IMR-90 (cell line): ENCODE measurements at regions not wholly inside any gene's neighbourhood (a gene's known extent, or its start where the extent isn't known, plus 50 kb on each side); places are given as distances from the start of the nearest gene placed in this dataset.
A peak's percentile ranks its signal among the peaks of the same experiment; 100 is the strongest.

Experiments used
- ATAC-seq: fragments of 200-7000 bp; cut with Tn5 transposase; 2 replicates; pipeline ENCODE4 v1.9.1; 2020; ENCODE audit warnings: low read depth, mild to moderate bottlenecking, moderate library complexity
- BruUV-seq: library from RNA; stranded (reverse); fragments of 400-500 nt; replicated peaks from 2 replicates; lab custom pipeline; 2021; lab: Mats Ljungman, UMichigan
- CTCF ChIA-PET: fragments of 300-600 bp; formaldehyde crosslinking; extraction: SDS; loops from one replicate; lab custom pipeline; 2021; ENCODE audit warnings: antibody characterized with exemption; lab: Yijun Ruan, JAX
- POLR2A ChIA-PET: fragments of 300-600 bp; sonication (Branson Sonifier 250); formaldehyde crosslinking; loops from one replicate; lab custom pipeline; 2022; ENCODE audit warnings: antibody characterized with exemption; ENCODE audit not compliant: unreplicated experiment; lab: Charles Lee
- DNase-seq: peaks from one replicate; pipeline ENCODE4 v3.0.0; 2013
- H2AFZ ChIP-seq: replicated peaks from 2 replicates; pipeline ENCODE3; 2013; ENCODE audit warnings: low read length, mild to moderate bottlenecking; ENCODE audit not compliant: poor library complexity
- H2AK5ac ChIP-seq: 2 replicates; pipeline ENCODE4 v1.6.1; 2013; ENCODE audit warnings: low read depth, low read length, inconsistent platforms
- H2AK9ac ChIP-seq: replicated peaks from 2 replicates; pipeline ENCODE3; 2013; ENCODE audit warnings: mild to moderate bottlenecking, low read depth, low read length, moderate library complexity; ENCODE audit not compliant: poor library complexity
- H2BK120ac ChIP-seq: 2 replicates; pipeline ENCODE4 v1.6.1; 2013; ENCODE audit warnings: low read depth, low read length, inconsistent platforms
- H2BK15ac ChIP-seq: 3 replicates; pipeline ENCODE4 v1.6.1; 2013; ENCODE audit warnings: low read depth, low read length, inconsistent platforms
- H2BK20ac ChIP-seq: 2 replicates; pipeline ENCODE4 v1.6.1; 2013; ENCODE audit warnings: low read depth, mild to moderate bottlenecking, inconsistent platforms, low read length, moderate library complexity
- H2BK5ac ChIP-seq: 2 replicates; pipeline ENCODE4 v1.6.1; 2013; ENCODE audit warnings: mild to moderate bottlenecking, low read depth, low read length, inconsistent platforms; ENCODE audit not compliant: poor library complexity, severe bottlenecking
- H3K14ac ChIP-seq: replicated peaks from 2 replicates; pipeline ENCODE4 v1.6.1; 2013; ENCODE audit warnings: low read depth, low read length, inconsistent platforms
- H3K18ac ChIP-seq: 2 replicates; pipeline ENCODE4 v1.6.1; 2013; ENCODE audit warnings: low read depth, low read length, control low read depth
- H3K23ac ChIP-seq: 2 replicates; pipeline ENCODE4 v1.6.1; 2013; ENCODE audit warnings: low read depth, low read length, inconsistent platforms
- H3K27ac ChIP-seq: 2 replicates; pipeline ENCODE4 v1.5.1; 2013; ENCODE audit warnings: mild to moderate bottlenecking, control low read depth, low read length; ENCODE audit not compliant: insufficient read depth
- H3K27me3 ChIP-seq: 2 replicates; pipeline ENCODE4 v1.6.1; 2013; ENCODE audit warnings: low read length; ENCODE audit not compliant: control insufficient read depth, insufficient read depth
- H3K36me3 ChIP-seq: 2 replicates; pipeline ENCODE4 v1.6.1; 2013; ENCODE audit warnings: low read length, mixed read lengths; ENCODE audit not compliant: control insufficient read depth, insufficient read depth
- H3K4ac ChIP-seq: 2 replicates; pipeline ENCODE4 v1.6.1; 2013; ENCODE audit warnings: low read depth, low read length, inconsistent platforms
- H3K4me1 ChIP-seq: 2 replicates; pipeline ENCODE4 v1.6.1; 2013; ENCODE audit warnings: low read length, mixed read lengths; ENCODE audit not compliant: control insufficient read depth, insufficient read depth
- H3K4me2 ChIP-seq: 2 replicates; pipeline ENCODE4 v1.6.1; 2013; ENCODE audit warnings: low read depth, mild to moderate bottlenecking, control low read depth, low read length, moderate library complexity
- H3K4me3 ChIP-seq: 2 replicates; pipeline ENCODE4 v1.5.1; 2013; ENCODE audit warnings: low read depth, mild to moderate bottlenecking, control low read depth, low read length, moderate library complexity; ENCODE audit not compliant: insufficient read depth
- H3K56ac ChIP-seq: 2 replicates; pipeline ENCODE4 v1.6.1; 2013; ENCODE audit warnings: low read length, inconsistent platforms; ENCODE audit not compliant: insufficient read depth; ENCODE audit errors: extremely low read depth
- H3K79me1 ChIP-seq, 2 experiments: 2 replicates each; pipeline ENCODE4 v1.6.1; 2013; ENCODE audit warnings: low read length in 2 of 2, inconsistent platforms in 1 of 2, low read depth in 1 of 2
- H3K9ac ChIP-seq: 2 replicates; pipeline ENCODE4 v1.6.1; 2013; ENCODE audit warnings: low read depth, low read length, control low read depth
- H3K9me1 ChIP-seq: 2 replicates; pipeline ENCODE4 v1.6.1; 2013; ENCODE audit warnings: low read length, inconsistent platforms; ENCODE audit not compliant: insufficient read depth
- H3K9me3 ChIP-seq: 2 replicates; pipeline ENCODE4 v1.6.1; 2013; ENCODE audit warnings: low read length; ENCODE audit not compliant: control insufficient read depth, insufficient read depth
- H4K20me1 ChIP-seq: 2 replicates; pipeline ENCODE4 v1.6.1; 2013; ENCODE audit warnings: low read length, inconsistent platforms; ENCODE audit not compliant: insufficient read depth
- H4K5ac ChIP-seq: 2 replicates; pipeline ENCODE4 v1.6.1; 2013; ENCODE audit warnings: mild to moderate bottlenecking, low read depth, low read length, control low read depth
- H4K8ac ChIP-seq, 2 experiments: 2 replicates each; pipeline ENCODE4 v1.6.1; 2013; ENCODE audit warnings: low read depth in 2 of 2, low read length in 2 of 2, control low read depth in 1 of 2, inconsistent platforms in 1 of 2
- H4K91ac ChIP-seq: 2 replicates; pipeline ENCODE4 v1.6.1; 2013; ENCODE audit warnings: low read depth, low read length, inconsistent platforms; ENCODE audit not compliant: insufficient read depth
- BHLHE40 ChIP-seq: fragments of 150-350 bp; IDR thresholded peaks from 2 replicates; pipeline ENCODE4 v1.6.1; 2016; ENCODE audit warnings: mild to moderate bottlenecking, low read depth, low read length
- MXI1 ChIP-seq: IDR thresholded peaks from 2 replicates; pipeline ENCODE4 v1.6.1; 2012; ENCODE audit warnings: low read depth, mild to moderate bottlenecking, low read length, moderate library complexity, borderline replicate concordance
- RFX5 ChIP-seq: IDR thresholded peaks from 2 replicates; pipeline ENCODE4 v1.8.0; 2012; ENCODE audit warnings: low read depth, mild to moderate bottlenecking, low read length, moderate library complexity
- USF2 ChIP-seq: fragments of 150-350 bp; IDR thresholded peaks from 2 replicates; pipeline ENCODE4 v1.6.1; 2017; ENCODE audit warnings: mild to moderate bottlenecking, antibody characterized with exemption, low read length, low read depth
- whole genome bisulfite sequencing, 2 experiments: methylation state at CpG; one replicate each; pipeline versions ENCODE4 v1.1.5 to v1.1.7; 2013; ENCODE audit warnings: missing lambda C conversion rate in 2 of 2; ENCODE audit not compliant: insufficient read length in 1 of 2; ENCODE audit errors: extremely low coverage in 2 of 2; 5-methylcytosine and 5-hydroxymethylcytosine counted together
- dilution Hi-C: fragments of 300-500 bp; cut with HindIII; formaldehyde crosslinking; loops from one replicate; pipeline ENCODE4 v1.14.3; 2018; ENCODE audit warnings: low sequenced_read_pairs; ENCODE audit not compliant: unreplicated experiment
- in situ Hi-C: fragments of 300-500 bp; cut with MboI; formaldehyde crosslinking; loops from 3 replicates; pipeline ENCODE4 v1.14.3; 2019; ENCODE audit warnings: low sequenced_read_pairs, inconsistent platforms, mixed read lengths
- intact Hi-C: fragments of 100-400 bp; cut with micrococcal nuclease; formaldehyde crosslinking; loops from 2 replicates; pipeline ENCODE4 v1.10.0; 2022

- H3K9me1 ChIP-seq, result peaks cover 8% of the 10 kb centered on the region; the same call in 1 of the 2 replicates
- H3K9ac ChIP-seq, result no peak overlapping the region
- H4K20me1 ChIP-seq, result no peaks in the 10 kb centered on the region
- DNase-seq, result no peak
- H2BK5ac ChIP-seq, result no peak overlapping the region
- intact Hi-C loops (loop anchor here (5.0 to 10.0 kb wide), 2 partner anchors 153 to 260 kb away; no protein-coding TSS in a partner anchor), dilution Hi-C loops (no loop called here), in situ Hi-C loops (no loop called here)
- no peak overlapping the region for H4K91ac ChIP-seq
- H3K18ac ChIP-seq, result no peak overlapping the region
- no peaks in the 10 kb centered on the region for H3K79me1 ChIP-seq
- H4K5ac ChIP-seq, result no peak overlapping the region
- peaks cover 4% of the 10 kb centered on the region for H3K27me3 ChIP-seq
- no peak overlapping the region for H3K27ac ChIP-seq
- ChIA-PET CTCF (no interaction called here), POLR2A (no interaction called here)
- H2BK20ac ChIP-seq, result no peak overlapping the region
- BruUV-seq, result no TSS peak
- ATAC-seq, result no peak
- H4K8ac ChIP-seq, result no peak overlapping the region
- H3K4ac ChIP-seq, result no peak overlapping the region
- 96% methylated on average over 3 of the region's 5 CpGs; no CpG with 5 or more reads in 1 of the 2 experiments for WGBS, 2 experiments
- TF ChIP-seq RFX5 (no peak), BHLHE40 (no peak), MXI1 (no peak), USF2 (no peak)
- H2BK120ac ChIP-seq, result peak overlapping the region; percentile 15; the same call in 1 of the 2 replicates
- H3K36me3 ChIP-seq, result no peaks in the 10 kb centered on the region
- H2BK15ac ChIP-seq, result no peak overlapping the region
- H3K4me3 ChIP-seq, result no peak overlapping the region
- no peak overlapping the region for H3K4me2 ChIP-seq
- H2AFZ ChIP-seq, result no peak overlapping the region
- no peak overlapping the region for H3K14ac ChIP-seq
- H3K23ac ChIP-seq, result no peak overlapping the region
- peaks cover 6% of the 10 kb centered on the region; the same call in 1 of the 2 replicates for H3K4me1 ChIP-seq
- no peak overlapping the region for H2AK9ac ChIP-seq
- peaks cover 9% of the 10 kb centered on the region for H3K9me3 ChIP-seq
- H3K56ac ChIP-seq, result no peak overlapping the region
- peak overlapping the region; percentile 35; the same call in 1 of the 2 replicates for H2AK5ac ChIP-seq
Measured at GRCh38 chr2:128474962-128475361, 156.3 kb upstream of the HS6ST1 start.
